ENCODE measurements at regions not wholly inside any gene's neighbourhood (a gene's known extent, or its start where the extent isn't known, plus 50 kb on each side); places are given as distances from the start of the nearest gene placed in this dataset.

GRCh38 chr17:73998249-73998648 lies 205.2 kb upstream of the RPL38 start:
- TF ChIP-seq CTCF (IDR thresholded peaks at IDR 0.05) (no peak), POLR2AphosphoS5 (IDR thresholded peaks at IDR 0.05) (no peak)

Measured in breast epithelium (tissue), 3 donors.